Caki2 (cell line): ENCODE measurements at regions not wholly inside any gene's neighbourhood (a gene's known extent, or its start where the extent isn't known, plus 50 kb on each side); places are given as distances from the start of the nearest gene placed in this dataset.
"Not testable (repeated sequence)": the region's sequence is repeated elsewhere in the genome, so short reads cannot be mapped to it uniquely, and the experiment has no call there.

Experiments
- DNase-seq: peaks from one replicate; pipeline ENCODE4 v3.0.0-alpha.2; 2015; ENCODE audit warnings: low read depth
- in situ Hi-C: cut with HindIII; loops from 2 replicates; pipeline ENCODE4 v1.10.0; 2016; ENCODE audit warnings: low sequenced_read_pairs, low pct_unique_long_range_greater_than_20kb, mixed read lengths

DNA sequence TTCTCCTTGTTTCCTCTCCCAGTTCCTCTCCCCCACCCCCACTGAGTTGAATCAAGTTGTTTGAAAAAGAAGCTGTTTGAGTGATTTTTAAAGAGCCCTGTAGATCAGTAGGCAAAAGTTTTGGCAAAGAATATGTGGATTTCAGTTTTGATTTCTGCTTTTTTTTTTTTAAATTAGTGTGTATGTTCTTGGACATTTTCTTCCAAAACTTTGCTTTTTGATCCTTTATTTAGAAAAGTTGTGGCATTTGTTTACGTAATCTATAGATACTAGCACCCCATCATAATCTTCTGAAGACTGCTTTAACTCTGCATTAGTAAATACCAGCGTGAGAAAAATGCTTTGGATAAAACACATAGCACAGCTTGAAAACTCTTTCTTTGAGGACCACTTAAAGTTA, 190.3 kb upstream of the SEL1L start:
- DNase-seq, result no peak
- in situ Hi-C loops, result no loop called here

DNA sequence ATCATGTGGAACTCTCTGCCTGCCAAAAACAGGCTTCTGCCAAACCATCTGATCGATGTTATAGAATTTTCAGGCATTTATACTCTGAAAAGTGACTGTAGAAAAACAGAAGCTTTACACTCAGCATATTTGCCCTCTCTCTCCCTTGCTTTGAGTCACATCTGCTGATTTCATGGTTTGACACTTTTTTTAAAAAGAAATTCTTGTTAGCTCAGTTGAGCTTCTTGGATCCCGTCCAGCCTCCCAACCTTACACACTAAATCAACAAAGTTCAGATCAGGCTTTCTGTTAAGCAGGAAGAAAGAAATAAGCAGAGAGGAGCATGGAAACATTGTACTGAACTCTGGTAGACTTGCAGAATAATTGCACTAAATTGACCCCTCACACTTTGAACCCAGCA, 193.6 kb upstream of the SEL1L start:
- no peak for DNase-seq
- in situ Hi-C loops, result no loop called here

DNA sequence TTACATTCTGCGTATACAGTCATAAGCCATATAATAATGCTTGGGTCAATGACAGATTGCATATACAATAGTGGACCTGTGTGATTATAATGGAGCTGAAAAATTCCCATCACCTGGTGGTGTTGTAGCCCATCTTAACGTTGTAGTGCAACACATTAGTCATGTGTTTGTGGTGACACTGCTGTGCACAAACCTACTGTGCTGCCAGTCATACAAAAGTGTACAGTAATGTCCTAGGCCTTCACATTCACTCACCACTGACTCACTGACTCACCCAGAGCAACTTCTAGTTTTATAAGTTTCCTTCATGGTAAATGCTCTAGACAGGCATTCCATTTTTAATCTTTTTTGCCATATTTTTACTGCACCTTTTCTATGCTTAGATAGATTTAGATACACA, 194.8 kb upstream of the SEL1L start:
- in situ Hi-C loops, result no loop called here
- DNase-seq, result no peak

DNA sequence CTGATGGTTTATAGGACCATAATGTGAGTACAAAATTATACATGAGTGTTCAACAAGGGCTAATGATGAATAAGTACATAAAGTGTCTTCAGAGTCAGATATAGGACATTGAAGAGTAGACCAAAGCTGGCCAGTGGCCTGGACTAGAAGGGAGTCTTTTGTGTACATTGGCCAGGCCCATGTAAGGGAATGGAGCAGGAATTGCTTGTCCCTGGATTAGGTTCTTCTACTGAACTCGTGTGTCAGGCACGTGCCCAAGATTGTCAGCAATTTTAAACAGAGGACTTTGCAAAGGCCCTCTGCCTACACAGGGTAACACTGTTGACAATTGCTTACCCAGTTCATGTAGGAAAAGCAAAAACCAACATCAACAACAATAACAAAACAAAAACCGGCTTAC, 196.0 kb upstream of the SEL1L start:
- in situ Hi-C loops, result no loop called here

DNA sequence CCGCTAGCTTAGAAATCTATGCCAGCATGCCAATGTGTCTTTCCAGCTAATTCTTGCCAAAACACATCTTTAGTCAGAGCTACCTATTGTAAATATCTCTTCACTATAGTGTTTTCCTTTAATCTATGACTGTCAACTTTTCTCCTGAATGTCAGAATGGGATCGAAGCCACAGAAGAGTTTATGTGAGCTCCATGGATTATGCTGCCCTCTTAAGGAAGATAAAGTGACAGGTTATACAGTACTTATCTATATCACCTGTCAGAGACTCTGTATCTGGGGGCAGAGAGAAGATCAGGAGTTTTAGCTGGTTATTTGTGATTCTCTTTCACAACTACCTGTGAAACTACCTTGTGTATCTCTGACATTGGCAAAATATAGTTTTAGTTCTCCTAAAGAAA, 204.3 kb upstream of the SEL1L start:
- DNase-seq, result no peak
- in situ Hi-C loops, result no loop called here

More for the DNA sequence above, 196.0 kb upstream of the SEL1L start:
- DNase-seq, result no peak

DNA sequence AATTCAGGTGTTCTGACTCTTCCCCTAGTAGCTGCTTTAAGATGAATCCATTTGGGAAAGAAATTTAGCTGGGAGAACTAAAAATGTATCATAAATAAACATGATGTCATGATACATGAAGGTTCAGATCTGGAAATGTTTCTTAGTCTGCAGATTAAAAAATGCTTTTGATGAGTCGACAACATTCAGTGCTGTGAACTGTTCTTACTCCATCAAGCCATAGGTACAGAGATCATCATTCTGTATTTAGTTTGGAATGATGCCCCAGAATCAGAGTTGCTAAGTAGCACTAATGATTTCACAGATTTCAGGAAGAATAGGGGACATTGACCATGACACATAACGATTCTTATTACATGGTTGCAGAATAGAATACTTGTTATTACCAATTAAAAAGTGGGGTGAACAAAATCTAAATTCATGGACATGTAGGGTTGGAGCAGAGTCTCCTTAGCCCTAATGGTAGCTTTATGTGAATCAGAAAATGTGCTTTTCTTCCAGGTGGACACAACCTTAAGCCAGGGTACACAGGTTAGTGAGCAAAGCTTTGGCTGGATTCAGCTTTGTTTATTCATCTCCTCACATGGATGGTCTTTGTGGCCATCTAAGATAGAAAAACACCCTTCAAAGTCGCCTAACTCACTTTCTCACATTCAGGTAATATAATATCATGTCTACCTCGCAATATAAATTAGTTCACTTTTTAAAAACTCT, 205.4 kb upstream of the SEL1L start:
- in situ Hi-C loops, result no loop called here
- no peak for DNase-seq

DNA sequence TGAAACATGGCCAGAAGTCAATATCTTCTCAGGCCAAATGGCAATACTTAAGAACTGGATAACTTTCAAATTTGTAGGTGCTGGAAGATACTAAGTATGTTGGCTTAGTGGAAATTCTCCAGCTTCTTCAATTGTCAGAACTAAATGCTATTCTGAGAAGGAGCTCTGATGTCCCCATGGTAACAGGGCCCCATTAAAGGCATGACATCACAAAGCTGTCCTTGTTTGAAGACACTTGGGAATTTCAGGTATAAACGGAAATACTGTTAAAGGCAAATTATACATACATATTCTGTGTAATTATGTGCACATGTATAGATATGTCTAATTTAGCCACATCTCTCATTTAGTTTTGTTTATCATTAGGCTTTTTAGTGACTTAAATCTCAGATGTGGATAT, 210.0 kb upstream of the SEL1L start:
- in situ Hi-C loops, result no loop called here
- no peak for DNase-seq

DNA sequence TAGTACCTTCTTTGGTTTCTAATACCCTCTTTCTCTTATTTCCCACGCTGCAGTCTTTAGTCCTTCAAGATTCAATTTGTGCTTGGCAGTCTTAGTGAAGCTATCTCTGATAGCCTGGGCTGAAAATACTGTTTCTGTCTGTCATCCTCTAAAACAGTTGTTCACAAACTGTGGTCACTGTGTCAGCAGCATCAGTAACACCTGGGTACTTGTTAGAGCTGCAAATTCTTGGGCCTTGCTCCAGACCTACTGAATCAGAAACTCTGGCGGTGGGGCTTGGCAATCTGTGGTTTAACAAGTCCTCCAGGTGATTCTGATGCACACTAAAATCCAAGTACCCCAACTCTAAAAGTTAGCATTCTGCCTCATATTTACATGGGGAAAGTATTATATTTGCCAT, 217.5 kb upstream of the SEL1L start:
- in situ Hi-C loops, result no loop called here
- DNase-seq, result no peak

DNA sequence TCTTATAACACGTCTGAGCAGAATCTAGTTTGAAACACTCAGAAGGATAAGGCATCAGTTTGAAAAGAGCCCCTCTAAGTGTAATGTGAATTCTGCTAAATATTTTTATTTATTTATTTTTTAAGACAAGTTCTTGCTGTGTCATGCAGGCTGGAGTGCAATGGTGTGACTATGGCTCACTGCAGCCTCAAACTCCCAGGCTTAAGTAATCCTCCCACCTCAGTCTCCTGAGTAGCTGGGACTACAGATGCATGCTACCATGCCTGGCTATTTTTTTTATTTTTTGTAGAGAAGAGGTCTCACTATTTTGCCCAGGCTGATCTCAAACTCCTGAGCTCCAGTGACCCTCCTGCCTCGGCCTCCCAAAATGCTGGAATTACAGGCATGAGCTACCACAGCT, 225.9 kb upstream of the SEL1L start:
- DNase-seq, result no peak
- in situ Hi-C loops, result no loop called here

DNA sequence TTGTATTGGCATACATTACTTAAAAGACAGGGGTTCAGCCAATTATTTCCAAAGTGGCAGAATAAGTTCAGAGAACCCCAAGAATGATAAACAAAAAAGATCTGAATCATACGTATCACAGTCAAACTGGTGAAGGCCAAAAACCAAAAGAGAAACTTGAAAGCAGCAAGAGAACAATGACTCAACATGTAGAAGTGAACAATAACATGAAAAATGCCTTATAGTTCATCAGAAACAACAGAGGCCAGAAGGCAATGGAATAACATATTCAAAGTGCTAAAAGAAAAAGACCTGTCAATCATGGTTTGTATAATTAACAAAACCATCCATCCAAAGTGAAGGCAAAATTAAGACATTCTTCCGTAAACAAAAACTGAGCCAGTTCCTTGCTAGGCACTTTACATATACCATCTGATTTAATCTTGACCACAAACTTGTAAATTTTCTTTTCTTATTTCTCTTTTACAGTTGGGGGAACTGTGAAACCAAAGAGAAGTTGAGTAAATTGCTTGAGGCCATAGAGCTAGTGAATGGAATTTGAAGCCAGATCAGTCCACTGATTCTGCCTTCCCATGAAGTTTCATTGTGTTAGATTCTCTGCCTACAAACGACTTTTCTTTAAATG, 232.1 kb upstream of the SEL1L start:
- DNase-seq, result no peak
- in situ Hi-C loops, result no loop called here

DNA sequence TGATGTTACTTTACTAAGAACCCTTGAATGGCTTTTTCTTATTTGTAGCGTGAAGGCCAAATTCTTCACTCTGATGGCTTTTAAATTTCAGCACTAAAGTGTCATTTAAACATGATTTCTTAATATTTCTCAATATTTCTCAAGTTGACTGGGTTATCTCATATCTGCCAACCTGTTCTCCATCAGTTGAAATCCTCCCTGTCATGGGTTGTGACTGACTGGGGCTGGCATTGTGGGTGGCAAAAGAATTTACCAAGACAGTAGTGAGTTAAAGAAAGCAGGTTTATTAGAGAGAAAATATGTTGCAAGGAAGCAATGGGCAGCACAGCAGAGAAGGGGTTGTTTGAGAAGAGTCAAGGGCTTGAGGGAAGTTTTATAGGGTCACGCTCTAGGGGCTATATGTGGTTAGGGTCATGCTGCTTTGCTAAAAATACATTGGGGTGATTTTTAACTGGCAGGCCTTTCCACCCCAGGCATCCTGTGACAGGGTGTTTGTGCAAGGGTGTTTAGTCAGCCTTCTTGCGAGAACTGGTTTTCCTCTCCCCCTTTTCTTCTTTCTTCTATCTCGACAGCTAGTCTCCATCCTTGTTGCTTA, 232.8 kb upstream of the SEL1L start:
- DNase-seq, result no peak
- in situ Hi-C loops, result no loop called here

DNA sequence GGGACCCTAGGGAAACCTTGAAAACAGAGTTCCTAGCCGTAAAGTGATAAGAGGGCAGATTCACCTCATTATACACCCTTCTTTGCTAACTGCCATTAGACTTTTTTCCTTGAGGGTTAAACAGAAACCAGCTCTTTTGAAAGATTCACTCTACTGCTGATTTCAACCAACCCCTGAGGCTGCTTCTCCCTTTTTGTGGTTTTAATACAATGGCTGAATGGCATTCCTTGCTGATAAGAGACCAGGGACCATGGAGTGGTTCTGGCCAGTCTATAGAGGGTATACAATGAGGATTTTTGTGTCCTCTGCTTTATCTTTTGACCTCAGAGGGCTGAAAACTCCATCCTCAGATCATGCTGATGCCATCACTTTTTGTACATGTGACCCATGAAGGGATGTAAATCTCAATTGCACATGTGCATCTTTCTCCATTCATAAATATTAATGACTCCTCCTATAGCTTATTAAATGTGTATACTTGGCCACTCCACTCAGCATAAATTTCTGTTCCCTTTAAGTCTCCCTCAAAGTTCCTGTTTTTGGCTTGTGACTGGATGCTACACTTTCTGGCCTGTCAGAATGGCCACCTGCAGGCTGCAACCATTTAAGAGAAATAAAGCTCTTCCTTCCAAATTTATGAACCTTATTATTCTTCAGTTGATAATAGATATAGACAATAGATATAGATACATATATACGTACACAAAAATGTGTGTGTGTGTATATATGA, 233.8 kb upstream of the SEL1L start:
- DNase-seq, result no peak
- in situ Hi-C loops, result no loop called here

DNA sequence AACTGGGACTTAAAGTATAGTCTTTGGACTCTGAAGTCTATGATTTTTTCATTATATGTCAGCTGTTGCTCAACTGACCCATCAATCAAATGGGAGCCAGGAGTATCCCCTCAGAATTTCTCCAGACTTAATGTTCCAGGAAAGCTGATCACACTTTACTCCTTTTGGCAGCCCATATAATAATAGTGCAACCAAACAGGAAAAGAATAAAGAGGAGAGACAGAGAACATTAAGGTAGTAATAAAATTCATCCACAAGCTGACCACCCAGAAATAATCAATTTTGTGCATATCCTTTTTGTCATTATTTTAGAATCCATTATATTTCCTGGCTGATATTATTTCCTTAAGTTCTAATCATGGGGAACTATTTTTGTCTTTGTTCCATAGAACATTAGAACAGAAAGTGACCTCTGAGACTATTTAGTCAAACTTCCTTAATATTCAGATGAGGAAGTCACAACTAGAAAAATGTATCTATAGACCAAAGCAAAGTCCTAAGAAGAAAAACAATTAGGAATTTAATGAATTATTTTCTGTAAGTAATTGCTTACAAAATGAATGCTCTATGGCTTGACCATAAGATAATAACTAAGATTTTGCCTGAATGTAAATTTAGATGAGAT, 238.1 kb upstream of the SEL1L start:
- in situ Hi-C loops, result no loop called here
- DNase-seq, result no peak

DNA sequence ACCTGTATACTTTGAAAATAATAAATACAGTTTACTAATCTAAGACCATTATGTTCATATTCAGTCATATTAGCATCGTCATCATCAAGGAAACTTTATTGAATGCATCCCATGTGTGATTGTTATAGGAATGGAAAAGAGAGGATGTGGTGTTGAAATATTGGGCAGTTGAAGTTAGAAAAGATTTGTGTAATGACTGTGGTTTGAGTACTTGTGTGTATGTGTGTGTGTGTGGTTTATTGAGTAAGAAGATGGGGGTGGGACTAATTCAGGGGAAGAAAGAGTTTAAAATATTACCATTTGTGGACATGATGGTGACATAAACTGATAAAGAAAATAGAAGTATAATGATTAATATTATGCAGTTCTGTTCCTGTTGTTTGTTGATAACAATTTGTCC, 238.7 kb upstream of the SEL1L start:
- no peak for DNase-seq
- in situ Hi-C loops, result no loop called here

DNA sequence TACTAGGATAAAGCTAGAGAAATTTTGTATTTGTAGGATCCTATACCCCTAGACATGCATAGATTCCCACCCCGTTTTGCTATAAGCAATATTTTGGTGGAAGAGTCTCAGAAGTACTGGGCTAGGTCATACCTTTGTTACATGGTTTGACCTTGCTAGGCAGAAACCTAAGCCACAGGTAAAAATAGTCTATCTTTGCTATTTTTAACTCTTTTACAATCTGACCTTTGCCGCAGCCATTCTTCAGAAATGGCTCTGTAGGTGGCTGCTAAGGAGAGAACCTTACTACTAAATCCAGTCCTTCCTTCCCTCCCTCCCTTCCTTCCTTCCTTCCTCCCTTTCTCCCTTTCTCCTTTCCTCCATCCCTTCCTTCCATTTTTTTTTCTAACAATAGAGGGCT, 242.9 kb upstream of the SEL1L start:
- no peak for DNase-seq
- in situ Hi-C loops, result no loop called here

DNA sequence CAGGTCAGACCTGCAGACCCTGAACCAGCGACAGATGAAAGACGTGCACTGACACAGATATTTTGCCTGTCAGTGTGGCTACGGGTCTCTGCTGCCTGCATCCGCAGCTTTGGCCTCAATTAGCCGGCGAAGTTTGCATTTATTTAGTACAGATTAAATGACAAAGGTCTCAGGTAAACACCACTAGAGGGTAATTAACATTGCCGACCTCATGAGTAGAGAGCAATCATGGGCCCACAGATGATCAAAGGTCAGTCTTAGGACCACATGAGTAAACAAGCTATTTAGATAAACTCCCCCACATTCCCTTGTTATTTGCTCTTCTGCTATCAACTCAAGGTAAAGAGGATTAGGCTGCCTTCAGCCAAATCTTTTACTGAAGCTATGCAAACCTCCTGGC, 248.1 kb upstream of the SEL1L start:
- DNase-seq, in situ Hi-C loops: not testable (repeated sequence)

DNA sequence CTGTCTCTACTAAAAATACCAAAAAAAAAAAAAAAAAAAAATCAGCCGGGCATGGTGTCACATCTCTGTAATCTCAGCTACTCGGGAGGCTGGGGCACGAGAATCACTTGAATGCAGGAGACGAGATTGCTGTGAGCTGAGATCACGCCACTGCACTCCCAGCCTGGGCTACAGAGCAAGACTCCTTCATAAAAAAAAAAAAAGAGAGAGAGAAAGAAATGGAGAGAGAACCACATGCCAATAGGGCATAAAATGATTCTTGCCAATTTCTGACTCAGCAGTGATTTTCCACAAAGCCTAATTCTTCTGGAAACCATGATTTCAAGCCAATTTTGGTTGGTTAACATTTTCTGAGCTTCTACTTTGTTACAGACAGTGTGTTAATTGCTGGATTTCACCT, 250.4 kb upstream of the SEL1L start:
- no peak for DNase-seq

DNA sequence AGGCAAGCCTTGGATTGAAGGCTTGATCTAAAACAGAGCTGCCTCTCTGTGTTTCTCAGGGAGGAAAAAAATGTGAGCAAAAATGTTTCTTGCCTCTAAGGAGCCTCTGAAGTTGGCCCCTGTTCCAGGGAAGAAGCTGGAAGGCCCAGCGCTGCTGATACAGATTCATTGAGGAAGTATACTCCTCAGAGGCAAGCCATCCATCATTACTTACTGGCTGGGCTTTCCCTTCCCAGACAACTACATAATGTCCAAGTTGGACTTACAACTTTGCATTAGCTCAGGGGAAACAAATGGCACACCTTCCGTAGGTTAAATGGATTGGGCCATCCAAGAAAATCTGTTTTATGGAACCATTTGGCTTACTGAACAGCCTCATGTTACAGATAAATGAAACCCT, 263.7 kb upstream of the SEL1L start:
- no peak for DNase-seq
- in situ Hi-C loops, result no loop called here

More for the DNA sequence above, 250.4 kb upstream of the SEL1L start:
- in situ Hi-C loops, result no loop called here

DNA sequence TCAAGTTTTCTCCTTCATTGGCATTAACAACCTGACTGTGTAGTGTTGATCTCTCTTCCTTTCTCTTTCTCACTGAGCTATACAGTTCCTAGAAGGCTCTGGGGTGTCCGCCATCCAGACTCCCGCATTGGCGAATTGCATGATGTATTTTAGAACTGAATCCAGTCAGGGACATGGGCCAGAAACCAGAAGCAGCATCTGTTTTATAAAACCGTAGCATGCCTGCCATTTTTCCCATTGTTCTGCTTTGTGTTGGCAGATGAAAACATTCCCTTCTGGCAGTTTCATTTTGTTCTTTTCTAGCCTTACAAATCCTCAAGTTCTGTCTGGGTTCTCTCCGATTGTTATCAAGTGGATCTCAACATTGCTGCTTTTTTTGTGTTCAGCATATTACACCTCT, 268.3 kb upstream of the SEL1L start:
- no peak for DNase-seq
- in situ Hi-C loops, result no loop called here
